Endodermal cell (in vitro differentiated cells): ENCODE measurements at regions not wholly inside any gene's neighbourhood (a gene's known extent, or its start where the extent isn't known, plus 50 kb on each side); places are given as distances from the start of the nearest gene placed in this dataset.

Experiments used
- DNase-seq: peaks from one replicate; pipeline ENCODE4 v3.0.0-alpha.2; 2017
- H3K27ac ChIP-seq: 2 replicates; pipeline ENCODE4 v1.5.1; 2013; ENCODE audit warnings: mild to moderate bottlenecking, low read depth, low read length, moderate library complexity
- H3K27me3 ChIP-seq: 2 replicates; pipeline ENCODE4 v1.6.1; 2013; ENCODE audit warnings: mild to moderate bottlenecking, low read length, moderate library complexity; ENCODE audit not compliant: insufficient read depth, control insufficient read depth, poor library complexity, severe bottlenecking
- H3K36me3 ChIP-seq: 2 replicates; pipeline ENCODE4 v1.7.0; 2013; ENCODE audit warnings: mild to moderate bottlenecking, low read length, moderate library complexity; ENCODE audit not compliant: control insufficient read depth, insufficient read depth
- H3K4me1 ChIP-seq: one replicate; pipeline ENCODE4 v1.7.0; 2013; ENCODE audit warnings: low read length; ENCODE audit not compliant: control insufficient read depth, insufficient read depth
- H3K4me3 ChIP-seq: 2 replicates; pipeline ENCODE4 v1.5.1; 2013; ENCODE audit warnings: mild to moderate bottlenecking, low read length, moderate library complexity
- H3K9ac ChIP-seq: 2 replicates; pipeline ENCODE4 v1.6.1; 2013; ENCODE audit warnings: mild to moderate bottlenecking, low read length, moderate library complexity; ENCODE audit not compliant: poor library complexity, severe bottlenecking; ENCODE audit errors: extremely low read depth
- H3K9me3 ChIP-seq: 2 replicates; pipeline ENCODE4 v1.6.1; 2013; ENCODE audit warnings: mild to moderate bottlenecking, low read length, moderate library complexity; ENCODE audit not compliant: control insufficient read depth
- H3K27ac Mint-ChIP-seq: 2 replicates; pipeline ENCODE4 v1.8.0; 2020; ENCODE audit warnings: mixed read lengths
- H3K27me3 Mint-ChIP-seq: 2 replicates; pipeline ENCODE4 v1.8.0; 2021; ENCODE audit warnings: mild to moderate bottlenecking, mixed read lengths; ENCODE audit not compliant: insufficient read depth
- H3K36me3 Mint-ChIP-seq: 2 replicates; pipeline ENCODE4 v1.8.0; 2020; ENCODE audit warnings: low read depth, mixed read lengths
- H3K4me1 Mint-ChIP-seq: 2 replicates; pipeline ENCODE4 v1.8.0; 2020; ENCODE audit warnings: mixed read lengths
- H3K4me3 Mint-ChIP-seq: 2 replicates; pipeline ENCODE4 v1.8.0; 2020; ENCODE audit warnings: mild to moderate bottlenecking, moderate library complexity, mixed read lengths
- H3K9me3 Mint-ChIP-seq: 2 replicates; pipeline ENCODE4 v1.8.0; 2020; ENCODE audit warnings: mild to moderate bottlenecking, mixed read lengths
- WGBS, 2 experiments: methylation state at CpG; one replicate each; pipeline versions ENCODE4 v1.1.5 to v1.1.7; 2013; ENCODE audit warnings: missing lambda C conversion rate in 2 of 2, mixed read lengths in 1 of 2; ENCODE audit not compliant: insufficient coverage in 1 of 2, insufficient read length in 1 of 2; 5-methylcytosine and 5-hydroxymethylcytosine counted together
- TF ChIP-seq, protein P1 (sequence below): fragments of 200-600 bp; sonication (generic); conservative IDR thresholded peaks from 2 replicates; pipeline ENCODE4 v1.5.0; 2021; ENCODE audit warnings: antibody characterized with exemption, mild to moderate bottlenecking

- Mint-ChIP-seq H3K9me3 (peaks cover 3% of the 10 kb centered on the region), H3K27ac (no peak overlapping the region), H3K4me1 (peaks cover 21% of the 10 kb centered on the region), H3K36me3 (no peaks in the 10 kb centered on the region), H3K4me3 (no peak overlapping the region), H3K27me3 (no peaks in the 10 kb centered on the region)
- TF ChIP-seq, protein P1, sequence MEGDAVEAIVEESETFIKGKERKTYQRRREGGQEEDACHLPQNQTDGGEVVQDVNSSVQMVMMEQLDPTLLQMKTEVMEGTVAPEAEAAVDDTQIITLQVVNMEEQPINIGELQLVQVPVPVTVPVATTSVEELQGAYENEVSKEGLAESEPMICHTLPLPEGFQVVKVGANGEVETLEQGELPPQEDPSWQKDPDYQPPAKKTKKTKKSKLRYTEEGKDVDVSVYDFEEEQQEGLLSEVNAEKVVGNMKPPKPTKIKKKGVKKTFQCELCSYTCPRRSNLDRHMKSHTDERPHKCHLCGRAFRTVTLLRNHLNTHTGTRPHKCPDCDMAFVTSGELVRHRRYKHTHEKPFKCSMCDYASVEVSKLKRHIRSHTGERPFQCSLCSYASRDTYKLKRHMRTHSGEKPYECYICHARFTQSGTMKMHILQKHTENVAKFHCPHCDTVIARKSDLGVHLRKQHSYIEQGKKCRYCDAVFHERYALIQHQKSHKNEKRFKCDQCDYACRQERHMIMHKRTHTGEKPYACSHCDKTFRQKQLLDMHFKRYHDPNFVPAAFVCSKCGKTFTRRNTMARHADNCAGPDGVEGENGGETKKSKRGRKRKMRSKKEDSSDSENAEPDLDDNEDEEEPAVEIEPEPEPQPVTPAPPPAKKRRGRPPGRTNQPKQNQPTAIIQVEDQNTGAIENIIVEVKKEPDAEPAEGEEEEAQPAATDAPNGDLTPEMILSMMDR, result no peak
- WGBS, 2 experiments, result 86 to 94% methylated on average over 2 to 3 of the region's 3 CpGs
- Histone ChIP-seq H3K4me1 (no peaks in the 10 kb centered on the region), H3K36me3 (no peaks in the 10 kb centered on the region), H3K27ac (no peak overlapping the region), H3K27me3 (no peaks in the 10 kb centered on the region), H3K9me3 (no peaks in the 10 kb centered on the region), H3K9ac (no peak overlapping the region), H3K4me3 (no peak overlapping the region)
- DNase-seq, result no peak
Measured at GRCh38 chr5:124550731-124551130, 195.7 kb downstream of the ZNF608 start.

DNA sequence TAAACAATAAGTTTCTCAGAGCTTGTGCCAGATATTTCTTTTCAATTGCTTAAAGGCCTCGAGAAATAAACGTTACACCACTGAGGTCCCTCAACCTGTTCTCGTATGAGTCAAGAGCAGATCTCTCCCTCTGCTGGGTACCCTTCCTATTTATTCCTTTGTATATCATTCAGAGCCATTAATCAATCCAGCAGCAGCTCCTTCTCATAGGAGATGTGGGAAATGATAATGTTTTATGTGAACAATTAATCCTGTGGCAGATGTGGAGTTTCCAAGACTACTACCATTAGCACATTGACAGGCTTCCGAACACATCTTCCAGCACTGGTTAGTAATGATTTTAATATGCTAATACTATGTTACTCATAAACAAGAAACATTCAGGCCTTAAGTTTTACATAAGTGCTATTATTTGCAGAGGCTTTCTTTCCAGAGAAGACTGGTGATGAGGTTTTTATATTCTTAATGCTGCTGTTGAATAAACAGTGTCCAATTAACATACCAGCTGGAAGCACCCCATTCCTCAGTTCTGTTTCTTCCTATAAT is 196.5 kb downstream of the ZNF608 start:
- Histone ChIP-seq H3K36me3 (no peaks in the 10 kb centered on the region), H3K4me3 (no peak overlapping the region), H3K4me1 (no peaks in the 10 kb centered on the region), H3K9ac (no peak overlapping the region), H3K9me3 (no peaks in the 10 kb centered on the region), H3K27ac (no peak overlapping the region), H3K27me3 (no peaks in the 10 kb centered on the region)
- no peaks in the 10 kb centered on the region for H3K27me3 Mint-ChIP-seq
- peaks cover 3% of the 10 kb centered on the region for H3K9me3 Mint-ChIP-seq
- no peak overlapping the region for H3K27ac Mint-ChIP-seq
- peaks cover 15% of the 10 kb centered on the region for H3K4me1 Mint-ChIP-seq
- DNase-seq, result no peak
- 97 to 100% methylated on average over 2 to 4 of the region's 4 CpGs for WGBS, 2 experiments
- H3K4me3 Mint-ChIP-seq, result no peak overlapping the region
- TF ChIP-seq, protein P1, result no peak
- H3K36me3 Mint-ChIP-seq, result no peaks in the 10 kb centered on the region

- peaks cover 7% of the 10 kb centered on the region for H3K4me1 ChIP-seq
- no peak overlapping the region for H3K4me3 ChIP-seq
- Mint-ChIP-seq H3K27me3 (no peaks in the 10 kb centered on the region), H3K9me3 (peaks cover 3% of the 10 kb centered on the region), H3K4me3 (no peak overlapping the region), H3K27ac (no peak overlapping the region), H3K4me1 (peaks cover 15% of the 10 kb centered on the region), H3K36me3 (no peaks in the 10 kb centered on the region)
- WGBS, 2 experiments, result 60 to 76% methylated on average over 1 to 2 of the region's 2 CpGs
- H3K9ac ChIP-seq, result no peak overlapping the region
- no peaks in the 10 kb centered on the region for H3K27me3 ChIP-seq
- TF ChIP-seq, protein P1, result no peak
- H3K9me3 ChIP-seq, result no peaks in the 10 kb centered on the region
- H3K27ac ChIP-seq, result no peak overlapping the region
- peak; percentile 79 for DNase-seq
- H3K36me3 ChIP-seq, result no peaks in the 10 kb centered on the region
Measured at GRCh38 chr5:124546643-124547042, 199.8 kb downstream of the ZNF608 start.
